HG02642 (cell line): ENCODE measurements at regions not wholly inside any gene's neighbourhood (a gene's known extent, or its start where the extent isn't known, plus 50 kb on each side); places are given as distances from the start of the nearest gene placed in this dataset.
"Not testable (repeated sequence)": the region's sequence is repeated elsewhere in the genome, so short reads cannot be mapped to it uniquely, and the experiment has no call there.

ENCODE experiments used
- ATAC-seq: cut with Tn5 transposase; IDR thresholded peaks from one replicate; pipeline ENCODE4 v1.9.1; 2021; ENCODE audit warnings: mild to moderate bottlenecking; ENCODE audit not compliant: unreplicated experiment, poor library complexity

DNA sequence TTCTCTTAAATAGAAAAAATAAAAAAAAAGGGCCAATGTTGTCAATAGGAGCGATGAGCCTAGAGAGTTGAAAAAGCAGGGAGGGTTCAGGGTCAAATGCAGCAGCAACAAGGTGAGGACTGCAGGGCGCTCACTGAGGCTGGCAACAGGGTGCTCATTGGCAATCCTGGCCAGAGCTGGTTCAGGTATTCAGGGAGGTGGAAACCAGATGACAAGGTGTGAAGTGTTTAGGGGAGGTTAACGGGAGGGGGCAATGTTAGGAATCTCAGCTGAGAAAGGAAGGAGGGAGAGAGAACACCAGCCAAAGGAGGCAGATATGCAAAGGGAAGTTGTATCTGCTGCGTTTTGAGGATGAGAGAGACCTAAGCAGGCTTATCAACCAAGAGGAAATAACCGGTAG is 129.8 kb upstream of the DAB1 start:
- ATAC-seq: no peak

GRCh38 chr1:57551476-57551875 is 127.6 kb upstream of the DAB1 start:
- no peak for ATAC-seq

DNA sequence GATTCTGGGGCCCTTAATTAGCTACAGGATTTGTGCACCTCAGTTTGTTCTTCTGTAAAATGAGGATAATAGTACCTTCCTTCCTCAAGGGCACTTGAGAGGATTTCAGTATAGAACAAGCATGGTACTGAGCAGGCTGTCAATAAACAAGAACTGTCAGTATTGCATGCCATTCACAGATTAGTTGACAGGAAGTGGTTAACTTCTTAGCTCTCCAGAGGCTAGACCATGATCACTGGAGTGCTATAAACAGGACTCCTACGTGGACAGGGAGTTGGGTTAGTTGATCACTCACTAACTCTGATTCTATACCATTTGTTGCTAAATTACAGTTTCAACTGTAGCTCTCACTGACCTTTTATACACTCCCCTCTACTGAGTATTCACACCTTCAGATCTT is 126.2 kb upstream of the DAB1 start:
- no peak for ATAC-seq

DNA sequence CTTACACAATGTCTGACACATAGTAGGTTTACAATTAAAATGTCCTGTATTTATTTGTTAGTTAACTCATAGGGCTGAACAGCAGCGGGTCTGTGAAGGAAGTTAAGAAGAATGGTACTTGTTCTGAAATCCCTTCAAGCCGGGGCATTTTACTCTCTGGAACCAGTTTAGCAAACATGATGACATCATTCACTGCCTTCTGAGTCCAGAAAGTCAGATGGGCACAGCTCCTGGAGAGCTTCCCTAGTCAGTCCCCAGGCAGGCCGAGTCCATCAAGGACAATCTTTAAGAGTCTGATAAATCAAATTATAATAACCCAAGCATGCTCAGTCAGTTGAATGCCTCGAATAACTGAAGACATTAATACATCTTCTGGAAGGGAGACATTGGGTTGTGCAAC is 125.4 kb upstream of the DAB1 start:
- no peak for ATAC-seq

DNA sequence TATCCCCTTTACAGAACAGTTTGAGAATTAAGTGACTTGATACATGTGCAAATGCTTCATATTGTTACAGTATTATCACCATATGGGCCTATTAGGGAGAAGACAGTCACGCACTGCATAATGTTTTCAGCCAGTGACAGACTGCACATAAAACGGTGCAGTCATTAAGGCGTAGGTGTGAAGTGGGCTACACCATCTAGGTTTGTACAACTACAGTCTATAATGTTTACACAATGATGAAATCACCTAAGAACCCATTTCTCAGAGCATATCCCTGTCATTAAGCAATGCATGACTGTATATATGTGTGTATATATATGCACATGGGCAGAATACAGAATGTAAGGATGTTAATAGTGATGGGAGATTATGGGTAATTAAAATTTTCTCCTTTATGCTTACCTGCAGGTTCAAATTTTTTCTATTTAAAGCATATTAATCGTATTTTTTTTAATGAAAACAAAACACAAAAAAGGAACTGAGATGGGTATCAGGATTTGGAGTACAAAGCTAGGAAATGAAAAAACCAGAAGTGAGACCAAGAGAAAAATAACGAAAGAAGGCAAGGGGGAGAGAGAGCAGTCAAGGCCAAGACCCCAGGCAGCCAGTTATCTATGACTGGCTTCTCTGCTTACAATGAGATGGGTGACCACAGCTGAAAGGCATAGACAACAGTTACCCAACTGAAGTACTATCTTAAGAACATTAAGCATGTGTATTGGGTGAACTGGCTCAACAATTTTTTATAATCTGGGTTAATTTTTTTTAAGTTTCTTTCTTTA is 122.9 kb upstream of the DAB1 start:
- ATAC-seq: no peak

GRCh38 chr1:57544345-57544744 is 120.5 kb upstream of the DAB1 start:
- no peak for ATAC-seq

GRCh38 chr1:57536749-57537423 is 113.0 kb upstream of the DAB1 start:
- no peak for ATAC-seq

DNA sequence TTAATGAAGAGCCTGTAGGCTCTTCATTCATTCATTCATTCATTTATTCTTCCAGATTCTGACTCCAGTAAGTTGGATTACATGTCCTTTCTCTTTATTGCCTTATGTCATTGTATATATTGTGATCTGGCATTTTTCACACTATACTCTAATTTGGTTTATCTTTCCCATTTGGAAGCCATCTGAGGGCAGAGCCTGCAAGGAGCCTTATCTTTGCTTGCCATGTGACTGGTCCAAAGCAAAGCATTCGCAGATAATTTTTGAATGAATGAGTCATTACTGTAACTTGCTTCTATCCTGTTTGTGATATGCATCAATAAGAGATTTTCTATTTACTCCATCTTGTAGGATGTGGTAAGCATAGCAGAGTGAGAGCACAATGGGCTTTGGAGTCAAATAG is 108.4 kb upstream of the DAB1 start:
- ATAC-seq: no peak

- ATAC-seq: not testable (repeated sequence)
Measured at GRCh38 chr1:57530911-57531260, 107.0 kb upstream of the DAB1 start.

- ATAC-seq: no peak
Measured at GRCh38 chr1:57530206-57530910, 106.5 kb upstream of the DAB1 start.

DNA sequence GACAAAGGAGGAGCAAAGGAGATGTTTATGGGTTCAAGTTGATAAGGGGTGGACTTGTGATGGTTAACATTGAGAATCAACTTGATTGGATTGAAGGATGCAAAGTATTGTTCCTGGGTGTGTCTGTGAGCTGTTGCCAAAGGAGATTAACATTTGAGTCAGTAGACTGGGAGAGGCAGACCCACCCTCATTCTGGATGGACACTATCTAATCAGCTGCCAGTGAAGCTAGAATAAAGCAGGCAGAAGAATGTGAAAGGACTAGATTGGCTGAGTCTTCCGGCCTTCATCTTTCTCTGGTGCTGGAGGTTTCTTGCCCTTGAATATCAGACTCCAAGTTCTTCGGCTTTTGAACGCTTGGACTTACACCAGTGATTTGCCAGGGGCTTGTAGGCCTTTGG is 98.7 kb upstream of the DAB1 start:
- ATAC-seq: no peak

- ATAC-seq: no peak
Measured at GRCh38 chr1:57520743-57521515, 97.1 kb upstream of the DAB1 start.

DNA sequence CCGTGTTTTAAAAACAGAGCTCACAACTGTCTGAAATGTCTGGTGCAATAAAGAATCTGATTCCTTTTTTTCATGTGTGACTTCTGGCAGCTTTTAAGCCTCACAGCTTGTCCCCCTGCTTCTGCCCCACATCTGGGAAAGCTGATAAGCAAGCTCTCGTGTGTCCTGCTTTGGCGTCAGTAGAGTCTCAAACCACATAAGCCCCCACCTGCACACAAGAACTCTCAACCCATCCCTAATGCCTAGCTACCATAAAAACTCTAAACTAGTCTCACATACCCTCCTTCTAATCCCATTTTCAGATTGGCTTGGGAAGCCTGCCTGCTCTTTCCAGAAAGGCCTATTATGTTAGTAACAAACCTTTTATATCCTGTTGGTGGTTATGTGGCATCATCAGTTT is 94.6 kb upstream of the DAB1 start:
- ATAC-seq: no peak

DNA sequence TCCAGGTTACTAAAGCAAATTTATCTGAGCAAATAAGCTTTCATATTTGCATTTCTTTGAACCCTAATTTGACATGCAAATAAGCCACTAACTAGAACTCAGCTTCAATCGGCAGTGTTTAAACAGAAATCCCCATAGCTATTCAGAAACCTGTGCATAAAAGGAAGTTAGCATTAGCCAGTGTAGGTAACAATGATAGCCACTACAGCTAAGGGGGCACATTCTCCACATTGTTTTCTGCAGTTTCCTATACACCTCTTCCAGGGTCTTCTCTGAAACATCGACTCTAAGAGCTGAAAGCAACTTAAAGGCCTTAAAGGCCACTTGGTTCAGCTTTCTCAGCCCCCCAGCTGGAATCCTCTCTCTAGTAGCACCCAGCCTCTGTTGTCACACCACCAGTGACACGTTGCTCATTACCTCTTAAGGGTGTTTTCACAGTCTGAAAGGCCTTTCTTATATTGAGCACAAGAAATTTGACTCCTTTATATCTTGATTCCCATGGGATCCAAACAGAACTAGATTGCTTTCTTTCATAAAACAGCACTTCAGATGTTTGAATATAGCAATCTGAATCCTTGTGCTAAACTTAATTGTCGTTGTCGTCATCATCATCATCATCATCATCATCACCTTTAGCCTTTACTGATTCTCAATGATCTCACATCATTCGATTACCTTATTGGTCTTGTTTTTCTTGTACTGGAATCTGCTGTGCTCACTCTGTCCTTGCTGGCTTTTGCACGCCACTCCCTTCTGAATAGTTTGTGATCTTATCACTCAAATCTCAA is 93.9 kb upstream of the DAB1 start:
- no peak for ATAC-seq

GRCh38 chr1:57512386-57512785 is 88.5 kb upstream of the DAB1 start:
- no peak for ATAC-seq

DNA sequence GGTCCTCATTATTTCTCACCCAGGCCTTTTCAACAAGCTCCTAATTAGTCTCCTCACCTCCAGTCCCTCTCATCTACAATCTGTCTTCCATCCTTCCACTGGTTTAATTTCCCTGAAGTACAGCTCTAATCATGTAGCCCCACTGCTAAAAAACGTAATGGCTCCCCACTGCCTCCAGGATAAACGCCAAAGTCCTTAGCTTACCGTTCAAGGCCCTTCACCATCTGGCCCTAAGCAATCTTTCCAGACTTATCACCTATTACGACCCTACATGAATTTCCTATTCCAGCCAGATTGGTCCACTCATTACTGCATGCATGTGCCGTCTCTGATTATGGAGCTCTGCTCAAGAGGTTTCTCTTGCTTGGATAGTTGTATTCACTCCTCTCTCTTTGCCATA is 83.1 kb upstream of the DAB1 start:
- no peak for ATAC-seq

GRCh38 chr1:57503337-57503736 is 79.5 kb upstream of the DAB1 start:
- ATAC-seq: no peak

- ATAC-seq: no peak
Measured at GRCh38 chr1:57500136-57500830, 76.4 kb upstream of the DAB1 start.

- no peak for ATAC-seq
Measured at GRCh38 chr1:57494530-57495079, 70.7 kb upstream of the DAB1 start.
